SK-N-SH treated with all-trans-retinoic acid at 6 μM for 48 hours (cell line): ENCODE measurements at regions not wholly inside any gene's neighbourhood (a gene's known extent, or its start where the extent isn't known, plus 50 kb on each side); places are given as distances from the start of the nearest gene placed in this dataset.

ENCODE experiments used
- ATAC-seq: fragments of 200-7000 bp; cut with Tn5 transposase; 3 replicates; pipeline ENCODE4 v1.9.1; 2020; ENCODE audit warnings: mild to moderate bottlenecking, moderate library complexity
- ARNTL ChIP-seq: fragments of 450-650 bp; formaldehyde crosslinking; IDR thresholded peaks from 2 replicates; pipeline ENCODE4 v1.5.0; 2020; ENCODE audit warnings: low read depth, mild to moderate bottlenecking, moderate library complexity, borderline replicate concordance
- BACH2 ChIP-seq: fragments of 250-450 bp; sonication (Bioruptor Pico); IDR thresholded peaks from 2 replicates; pipeline ENCODE4 v1.9.0; 2021; ENCODE audit warnings: mild to moderate bottlenecking, borderline replicate concordance
- CSDC2 ChIP-seq: fragments of 250-450 bp; sonication (Bioruptor Pico); IDR thresholded peaks from 2 replicates; pipeline ENCODE4 v1.5.0; 2020; ENCODE audit warnings: mild to moderate bottlenecking, moderate library complexity
- ESRRG ChIP-seq: fragments of 250-450 bp; sonication (Bioruptor Pico); IDR thresholded peaks from 2 replicates; pipeline ENCODE4 v1.6.1; 2021; ENCODE audit warnings: mild to moderate bottlenecking
- GLIS3 ChIP-seq: fragments of 250-450 bp; sonication (Bioruptor Pico); IDR thresholded peaks from 2 replicates; pipeline ENCODE4 v1.5.0; 2020; ENCODE audit warnings: mild to moderate bottlenecking, moderate library complexity
- ISL1 ChIP-seq: fragments of 250-450 bp; sonication (Bioruptor Pico); IDR thresholded peaks from 2 replicates; pipeline ENCODE4 v2.1.2; 2022; ENCODE audit warnings: mild to moderate bottlenecking, moderate library complexity
- OSR1 ChIP-seq: fragments of 250-450 bp; sonication (Bioruptor Pico); IDR thresholded peaks from 2 replicates; pipeline ENCODE4 v1.8.0; 2022; ENCODE audit warnings: moderate library complexity, mild to moderate bottlenecking, inconsistent platforms
- RARB ChIP-seq: fragments of 250-450 bp; sonication (Bioruptor Pico); IDR thresholded peaks from 2 replicates; pipeline ENCODE4 v1.8.0; 2021; ENCODE audit warnings: mild to moderate bottlenecking, moderate library complexity
- SNAI2 ChIP-seq: fragments of 250-450 bp; sonication (Bioruptor Pico); IDR thresholded peaks from 2 replicates; pipeline ENCODE4 v1.5.0; 2020; ENCODE audit warnings: mild to moderate bottlenecking, moderate library complexity
- TCF4 ChIP-seq: fragments of 250-450 bp; sonication (Bioruptor Pico); IDR thresholded peaks from 2 replicates; pipeline ENCODE4 v1.8.0; 2021; ENCODE audit warnings: mild to moderate bottlenecking, moderate library complexity, borderline replicate concordance
- ZC3H10 ChIP-seq: fragments of 250-450 bp; sonication (Bioruptor Pico); IDR thresholded peaks from 2 replicates; pipeline ENCODE4 v1.5.1; 2021; ENCODE audit warnings: mild to moderate bottlenecking, moderate library complexity
- ZFP3 ChIP-seq: fragments of 250-450 bp; sonication (Bioruptor Pico); IDR thresholded peaks from 2 replicates; pipeline ENCODE4 v1.5.0; 2020; ENCODE audit warnings: mild to moderate bottlenecking, moderate library complexity
- ZFP30 ChIP-seq: fragments of 450-650 bp; formaldehyde crosslinking; IDR thresholded peaks from 2 replicates; pipeline ENCODE4 v1.5.0; 2022; ENCODE audit warnings: mild to moderate bottlenecking, moderate library complexity
- ZNF70 ChIP-seq: fragments of 450-650 bp; formaldehyde crosslinking; IDR thresholded peaks from 2 replicates; pipeline ENCODE4 v1.5.0; 2020; ENCODE audit warnings: mild to moderate bottlenecking, moderate library complexity
- ZNF8 ChIP-seq: fragments of 450-650 bp; formaldehyde crosslinking; IDR thresholded peaks from 2 replicates; pipeline ENCODE4 v1.5.0; 2020; ENCODE audit warnings: mild to moderate bottlenecking, moderate library complexity
- TF ChIP-seq, protein P1 (sequence below): fragments of 250-450 bp; sonication (Bioruptor Pico); IDR thresholded peaks from 2 replicates; pipeline ENCODE4 v1.5.0; 2020; ENCODE audit warnings: mild to moderate bottlenecking, moderate library complexity
- TF ChIP-seq, protein P2 (sequence below): fragments of 250-450 bp; sonication (Bioruptor Pico); IDR thresholded peaks from 2 replicates; pipeline ENCODE4 v1.8.0; 2020; ENCODE audit warnings: mild to moderate bottlenecking, moderate library complexity, borderline replicate concordance
- TF ChIP-seq, protein P3 (sequence below): fragments of 250-450 bp; sonication (Bioruptor Pico); IDR thresholded peaks from 2 replicates; pipeline ENCODE4 v1.8.0; 2021; ENCODE audit warnings: low read depth, mild to moderate bottlenecking, moderate library complexity, borderline replicate concordance
- TF ChIP-seq, protein P4 (sequence below): fragments of 250-450 bp; sonication (Bioruptor Pico); IDR thresholded peaks from 2 replicates; pipeline ENCODE4 v1.5.1; 2020; ENCODE audit warnings: low read depth, mild to moderate bottlenecking, moderate library complexity

DNA sequence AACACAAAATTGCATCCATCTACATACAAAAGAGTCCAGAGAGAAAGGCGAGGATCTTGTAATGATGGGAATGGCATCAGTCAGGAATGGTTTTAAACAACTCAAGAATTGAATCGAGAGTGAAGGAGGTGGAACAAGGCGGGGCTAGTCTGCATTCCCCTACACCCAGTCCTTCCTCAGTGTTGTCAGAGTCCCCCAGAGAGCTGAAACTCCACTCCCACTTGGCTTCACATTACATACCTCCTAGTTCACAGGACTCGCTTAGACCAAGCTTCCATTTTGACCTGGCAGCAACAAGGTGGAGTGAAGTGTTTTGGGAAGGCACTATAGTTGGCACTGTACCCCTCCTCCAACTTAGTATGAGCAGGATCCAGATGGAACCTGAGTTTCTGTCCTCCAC lies 1273.5 kb upstream of the CRIM1 start (continued):
- TF ChIP-seq TCF4 (CRISPR knock-in tag) = no peak
- TF ChIP-seq CSDC2 (CRISPR knock-in tag) = no peak
- TF ChIP-seq ESRRG (CRISPR knock-in tag) = no peak
- no peak for TF ChIP-seq GLIS3
- no peak for TF ChIP-seq RARB (CRISPR knock-in tag)
- no peak for TF ChIP-seq OSR1

DNA sequence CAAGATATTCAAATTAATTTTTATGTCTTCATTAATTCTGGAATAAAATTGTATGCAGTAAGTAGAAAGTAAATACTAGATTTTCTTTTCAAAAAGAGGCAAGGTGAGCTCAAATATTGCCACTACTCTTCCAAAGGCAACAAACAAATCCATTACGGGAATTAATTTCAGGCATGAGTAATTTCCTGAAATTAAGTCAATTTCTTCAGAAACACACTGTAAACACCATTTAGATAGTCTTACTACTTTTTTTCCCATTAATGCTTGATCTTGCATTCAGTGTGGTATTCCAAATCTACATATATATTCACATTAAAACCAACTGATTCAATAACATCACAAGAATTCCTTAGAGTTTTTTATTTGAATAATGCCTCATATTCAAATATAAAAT lies 1274.0 kb upstream of the CRIM1 start:
- no peak for TF ChIP-seq ARNTL (CRISPR knock-in tag)
- TF ChIP-seq, protein P1, sequence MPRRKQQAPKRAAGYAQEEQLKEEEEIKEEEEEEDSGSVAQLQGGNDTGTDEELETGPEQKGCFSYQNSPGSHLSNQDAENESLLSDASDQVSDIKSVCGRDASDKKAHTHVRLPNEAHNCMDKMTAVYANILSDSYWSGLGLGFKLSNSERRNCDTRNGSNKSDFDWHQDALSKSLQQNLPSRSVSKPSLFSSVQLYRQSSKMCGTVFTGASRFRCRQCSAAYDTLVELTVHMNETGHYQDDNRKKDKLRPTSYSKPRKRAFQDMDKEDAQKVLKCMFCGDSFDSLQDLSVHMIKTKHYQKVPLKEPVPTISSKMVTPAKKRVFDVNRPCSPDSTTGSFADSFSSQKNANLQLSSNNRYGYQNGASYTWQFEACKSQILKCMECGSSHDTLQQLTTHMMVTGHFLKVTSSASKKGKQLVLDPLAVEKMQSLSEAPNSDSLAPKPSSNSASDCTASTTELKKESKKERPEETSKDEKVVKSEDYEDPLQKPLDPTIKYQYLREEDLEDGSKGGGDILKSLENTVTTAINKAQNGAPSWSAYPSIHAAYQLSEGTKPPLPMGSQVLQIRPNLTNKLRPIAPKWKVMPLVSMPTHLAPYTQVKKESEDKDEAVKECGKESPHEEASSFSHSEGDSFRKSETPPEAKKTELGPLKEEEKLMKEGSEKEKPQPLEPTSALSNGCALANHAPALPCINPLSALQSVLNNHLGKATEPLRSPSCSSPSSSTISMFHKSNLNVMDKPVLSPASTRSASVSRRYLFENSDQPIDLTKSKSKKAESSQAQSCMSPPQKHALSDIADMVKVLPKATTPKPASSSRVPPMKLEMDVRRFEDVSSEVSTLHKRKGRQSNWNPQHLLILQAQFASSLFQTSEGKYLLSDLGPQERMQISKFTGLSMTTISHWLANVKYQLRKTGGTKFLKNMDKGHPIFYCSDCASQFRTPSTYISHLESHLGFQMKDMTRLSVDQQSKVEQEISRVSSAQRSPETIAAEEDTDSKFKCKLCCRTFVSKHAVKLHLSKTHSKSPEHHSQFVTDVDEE (CRISPR knock-in tag) = no peak
- TF ChIP-seq ZFP30 (CRISPR knock-in tag) = no peak
- no peak for TF ChIP-seq ZFP3 (CRISPR knock-in tag)
- TF ChIP-seq ZC3H10 (CRISPR knock-in tag) = no peak
- no peak for TF ChIP-seq ESRRG (CRISPR knock-in tag)
- TF ChIP-seq ZNF8 (CRISPR knock-in tag) = no peak
- TF ChIP-seq BACH2 (CRISPR knock-in tag) = no peak
- TF ChIP-seq, protein P2, sequence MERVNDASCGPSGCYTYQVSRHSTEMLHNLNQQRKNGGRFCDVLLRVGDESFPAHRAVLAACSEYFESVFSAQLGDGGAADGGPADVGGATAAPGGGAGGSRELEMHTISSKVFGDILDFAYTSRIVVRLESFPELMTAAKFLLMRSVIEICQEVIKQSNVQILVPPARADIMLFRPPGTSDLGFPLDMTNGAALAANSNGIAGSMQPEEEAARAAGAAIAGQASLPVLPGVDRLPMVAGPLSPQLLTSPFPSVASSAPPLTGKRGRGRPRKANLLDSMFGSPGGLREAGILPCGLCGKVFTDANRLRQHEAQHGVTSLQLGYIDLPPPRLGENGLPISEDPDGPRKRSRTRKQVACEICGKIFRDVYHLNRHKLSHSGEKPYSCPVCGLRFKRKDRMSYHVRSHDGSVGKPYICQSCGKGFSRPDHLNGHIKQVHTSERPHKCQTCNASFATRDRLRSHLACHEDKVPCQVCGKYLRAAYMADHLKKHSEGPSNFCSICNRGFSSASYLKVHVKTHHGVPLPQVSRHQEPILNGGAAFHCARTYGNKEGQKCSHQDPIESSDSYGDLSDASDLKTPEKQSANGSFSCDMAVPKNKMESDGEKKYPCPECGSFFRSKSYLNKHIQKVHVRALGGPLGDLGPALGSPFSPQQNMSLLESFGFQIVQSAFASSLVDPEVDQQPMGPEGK (CRISPR knock-in tag) = no peak
- no peak for ATAC-seq

DNA sequence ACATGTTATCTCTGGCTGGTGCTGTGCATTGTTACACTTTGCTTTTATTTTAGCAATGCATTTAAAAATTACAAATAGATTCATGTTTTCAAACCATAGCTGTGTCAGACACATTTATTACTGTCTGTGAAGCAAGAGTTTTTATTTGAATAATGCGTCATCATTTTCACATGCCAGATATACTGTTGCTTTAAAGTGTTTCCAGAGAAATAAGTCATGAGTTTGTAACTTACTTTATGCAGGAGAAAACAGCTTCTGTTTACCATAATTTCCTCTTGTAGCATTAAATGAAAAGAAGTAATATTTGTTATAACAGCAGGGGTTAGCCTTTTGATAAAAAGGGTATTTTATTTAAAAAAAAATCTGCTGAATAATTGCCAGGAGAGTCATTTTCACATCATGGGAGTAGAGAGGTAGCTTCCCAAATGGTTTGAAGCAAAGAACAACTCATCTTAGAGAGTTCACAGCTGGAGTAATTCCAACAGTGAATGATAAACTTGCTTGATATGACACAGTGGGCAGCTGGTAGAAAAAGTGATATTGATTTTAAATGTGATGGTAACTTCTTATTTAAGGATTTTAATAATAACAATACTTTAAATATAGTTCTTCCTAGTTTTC lies 1274.5 kb upstream of the CRIM1 start:
- TF ChIP-seq ARNTL (CRISPR knock-in tag) = no peak
- TF ChIP-seq ESRRG (CRISPR knock-in tag) = no peak
- TF ChIP-seq TCF4 (CRISPR knock-in tag) = no peak
- TF ChIP-seq, protein P3, sequence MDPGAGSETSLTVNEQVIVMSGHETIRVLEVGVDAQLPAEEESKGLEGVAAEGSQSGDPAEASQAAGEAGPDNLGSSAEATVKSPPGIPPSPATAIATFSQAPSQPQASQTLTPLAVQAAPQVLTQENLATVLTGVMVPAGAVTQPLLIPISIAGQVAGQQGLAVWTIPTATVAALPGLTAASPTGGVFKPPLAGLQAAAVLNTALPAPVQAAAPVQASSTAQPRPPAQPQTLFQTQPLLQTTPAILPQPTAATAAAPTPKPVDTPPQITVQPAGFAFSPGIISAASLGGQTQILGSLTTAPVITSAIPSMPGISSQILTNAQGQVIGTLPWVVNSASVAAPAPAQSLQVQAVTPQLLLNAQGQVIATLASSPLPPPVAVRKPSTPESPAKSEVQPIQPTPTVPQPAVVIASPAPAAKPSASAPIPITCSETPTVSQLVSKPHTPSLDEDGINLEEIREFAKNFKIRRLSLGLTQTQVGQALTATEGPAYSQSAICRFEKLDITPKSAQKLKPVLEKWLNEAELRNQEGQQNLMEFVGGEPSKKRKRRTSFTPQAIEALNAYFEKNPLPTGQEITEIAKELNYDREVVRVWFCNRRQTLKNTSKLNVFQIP (CRISPR knock-in tag) = no peak
- TF ChIP-seq, protein P2 (CRISPR knock-in tag) = no peak
- no peak for TF ChIP-seq ISL1
- TF ChIP-seq CSDC2 (CRISPR knock-in tag) = no peak
- no peak for ATAC-seq

DNA sequence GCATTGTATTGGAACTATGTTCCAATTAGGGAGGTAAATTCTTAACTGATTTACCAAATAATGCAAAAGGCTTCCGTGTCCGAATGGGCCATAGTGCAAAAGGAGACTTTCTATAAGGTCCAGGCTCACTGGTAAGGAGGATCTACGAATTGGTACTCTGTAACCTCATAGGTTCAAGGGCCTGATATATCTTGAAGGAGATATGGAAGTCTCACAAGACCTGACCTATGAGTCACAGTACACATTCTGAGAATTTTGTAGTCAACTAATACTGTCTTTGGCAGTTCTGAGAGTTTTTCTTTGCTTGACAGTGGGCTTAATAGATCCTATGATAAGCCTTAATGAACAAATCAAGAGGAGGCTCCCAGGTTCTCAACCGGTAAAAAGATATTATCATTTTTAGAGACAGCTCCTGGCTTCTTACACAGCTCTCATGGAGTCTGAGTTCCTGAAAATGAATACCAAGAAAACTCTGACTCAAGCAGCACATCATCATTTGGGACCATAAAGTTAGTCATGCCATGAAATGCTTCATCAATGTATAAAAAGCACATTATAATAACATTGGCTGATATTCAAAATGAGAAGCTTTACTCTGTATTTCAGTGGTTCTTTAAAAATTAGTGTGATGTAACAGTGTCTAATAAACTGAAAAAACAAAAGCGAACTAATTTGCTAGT lies 1275.2 kb upstream of the CRIM1 start:
- no peak for ATAC-seq
- TF ChIP-seq ZNF70 (CRISPR knock-in tag) (no peak), ZC3H10 (CRISPR knock-in tag) (no peak), SNAI2 (CRISPR knock-in tag) (no peak), TCF4 (CRISPR knock-in tag) (no peak)
- TF ChIP-seq, protein P2 (CRISPR knock-in tag) = no peak
- TF ChIP-seq, protein P4, sequence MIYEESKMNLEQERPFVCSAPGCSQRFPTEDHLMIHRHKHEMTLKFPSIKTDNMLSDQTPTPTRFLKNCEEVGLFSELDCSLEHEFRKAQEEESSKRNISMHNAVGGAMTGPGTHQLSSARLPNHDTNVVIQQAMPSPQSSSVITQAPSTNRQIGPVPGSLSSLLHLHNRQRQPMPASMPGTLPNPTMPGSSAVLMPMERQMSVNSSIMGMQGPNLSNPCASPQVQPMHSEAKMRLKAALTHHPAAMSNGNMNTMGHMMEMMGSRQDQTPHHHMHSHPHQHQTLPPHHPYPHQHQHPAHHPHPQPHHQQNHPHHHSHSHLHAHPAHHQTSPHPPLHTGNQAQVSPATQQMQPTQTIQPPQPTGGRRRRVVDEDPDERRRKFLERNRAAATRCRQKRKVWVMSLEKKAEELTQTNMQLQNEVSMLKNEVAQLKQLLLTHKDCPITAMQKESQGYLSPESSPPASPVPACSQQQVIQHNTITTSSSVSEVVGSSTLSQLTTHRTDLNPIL (CRISPR knock-in tag) = no peak
- TF ChIP-seq, protein P1 (CRISPR knock-in tag) = no peak
